Activated T-helper 1 cell treated with anti-CD3 and anti-CD28 coated beads, Interleukin-2, amount 50 U/mL, for 16 hours (primary cell): ENCODE measurements at regions not wholly inside any gene's neighbourhood (a gene's known extent, or its start where the extent isn't known, plus 50 kb on each side); places are given as distances from the start of the nearest gene placed in this dataset.
"Not testable (repeated sequence)": the region's sequence is repeated elsewhere in the genome, so short reads cannot be mapped to it uniquely, and the experiment has no call there.

ENCODE experiments used
- DNase-seq, 2 donors: peaks; one replicate each; pipeline ENCODE4 v3.0.0-alpha.2; 2020; ENCODE audit warnings: low read depth in 1 of 2, low spot score in 1 of 2

- DNase-seq: no peak
Measured at GRCh38 chr13:73324842-73325722, 266.3 kb downstream of the KLF5 start.

GRCh38 chr13:73323615-73324014 lies 264.8 kb downstream of the KLF5 start:
- DNase-seq: no peak

- DNase-seq: no peak
Measured at GRCh38 chr13:73321043-73321442, 262.2 kb downstream of the KLF5 start.

- DNase-seq: no peak
Measured at GRCh38 chr13:73317140-73317539, 258.3 kb downstream of the KLF5 start.

- no peak for DNase-seq
Measured at GRCh38 chr13:73310366-73310765, 251.6 kb downstream of the KLF5 start.

GRCh38 chr13:73307481-73307880 lies 248.7 kb downstream of the KLF5 start:
- no peak for DNase-seq

- DNase-seq: no peak
Measured at GRCh38 chr13:73306688-73307087, 247.9 kb downstream of the KLF5 start.

- DNase-seq: no peak
Measured at GRCh38 chr13:73304442-73304841, 245.6 kb downstream of the KLF5 start.

- DNase-seq: peak in 1 of 2 donors; percentile 2
Measured at GRCh38 chr13:73303851-73304250, 245.0 kb downstream of the KLF5 start.

- not testable (repeated sequence) for DNase-seq
Measured at GRCh38 chr13:73301622-73302021, 242.8 kb downstream of the KLF5 start.

- DNase-seq: no peak
Measured at GRCh38 chr13:73300718-73301425, 242.1 kb downstream of the KLF5 start.

GRCh38 chr13:73299787-73300186 lies 241.0 kb downstream of the KLF5 start:
- DNase-seq: no peak

GRCh38 chr13:73293913-73294523 lies 235.2 kb downstream of the KLF5 start:
- DNase-seq: no peak

- DNase-seq: no peak
Measured at GRCh38 chr13:73292127-73292526, 233.3 kb downstream of the KLF5 start.

GRCh38 chr13:73290844-73291243 lies 232.0 kb downstream of the KLF5 start:
- no peak for DNase-seq

GRCh38 chr13:73288596-73288995 lies 229.8 kb downstream of the KLF5 start:
- no peak for DNase-seq

- no peak for DNase-seq
Measured at GRCh38 chr13:73287831-73288230, 229.0 kb downstream of the KLF5 start.

- no peak for DNase-seq
Measured at GRCh38 chr13:73286942-73287620, 228.3 kb downstream of the KLF5 start.

GRCh38 chr13:73286177-73286576 lies 227.4 kb downstream of the KLF5 start:
- DNase-seq: no peak

- no peak for DNase-seq
Measured at GRCh38 chr13:73284081-73284874, 225.5 kb downstream of the KLF5 start.

- no peak for DNase-seq
Measured at GRCh38 chr13:73283636-73284035, 224.8 kb downstream of the KLF5 start.
